ENCODE measurements at regions not wholly inside any gene's neighbourhood (a gene's known extent, or its start where the extent isn't known, plus 50 kb on each side); places are given as distances from the start of the nearest gene placed in this dataset.
"Not testable (repeated sequence)": the region's sequence is repeated elsewhere in the genome, so short reads cannot be mapped to it uniquely, and the experiment has no call there.

GRCh38 chr16:85281181-85281580, 168.9 kb upstream of the CIBAR2 start:
- DNase-seq (ENCODE audit: low read depth in 1 of 2, low spot score in 1 of 2): no peak

DNA sequence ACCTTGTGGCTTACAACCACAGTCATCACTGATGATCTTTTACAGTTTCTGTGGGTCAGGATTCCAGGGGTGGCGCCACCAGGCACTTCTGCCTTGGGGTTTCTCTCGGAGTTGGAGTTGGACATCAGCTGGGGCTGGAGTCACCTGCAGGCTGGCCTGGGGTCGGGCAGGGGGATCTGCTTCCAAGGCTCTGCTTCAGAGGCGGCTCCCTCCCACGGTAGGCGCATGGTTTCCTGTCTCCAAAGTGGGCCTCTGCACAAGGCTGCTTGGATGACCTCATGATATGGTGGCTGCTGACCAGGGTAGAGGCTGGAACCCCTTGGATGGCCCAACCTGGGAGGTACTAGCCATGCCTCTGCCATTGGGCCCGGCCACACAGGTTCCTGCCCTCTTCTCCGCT, 170.6 kb upstream of the CIBAR2 start:
- in situ Hi-C loops (cut with HindIII; ENCODE audit: low pct_unique_long_range_greater_than_20kb, low sequenced_read_pairs): no loop called here
- no peak for DNase-seq (ENCODE audit: low read depth in 1 of 2, low spot score in 1 of 2)

More at GRCh38 chr16:85281181-85281580, 168.9 kb upstream of the CIBAR2 start:
- no peak for TF ChIP-seq JUND (IDR thresholded peaks at IDR 0.05; ENCODE audit: low read depth)
- in situ Hi-C loops (cut with HindIII; ENCODE audit: low pct_unique_long_range_greater_than_20kb, low sequenced_read_pairs): no loop called here

DNA sequence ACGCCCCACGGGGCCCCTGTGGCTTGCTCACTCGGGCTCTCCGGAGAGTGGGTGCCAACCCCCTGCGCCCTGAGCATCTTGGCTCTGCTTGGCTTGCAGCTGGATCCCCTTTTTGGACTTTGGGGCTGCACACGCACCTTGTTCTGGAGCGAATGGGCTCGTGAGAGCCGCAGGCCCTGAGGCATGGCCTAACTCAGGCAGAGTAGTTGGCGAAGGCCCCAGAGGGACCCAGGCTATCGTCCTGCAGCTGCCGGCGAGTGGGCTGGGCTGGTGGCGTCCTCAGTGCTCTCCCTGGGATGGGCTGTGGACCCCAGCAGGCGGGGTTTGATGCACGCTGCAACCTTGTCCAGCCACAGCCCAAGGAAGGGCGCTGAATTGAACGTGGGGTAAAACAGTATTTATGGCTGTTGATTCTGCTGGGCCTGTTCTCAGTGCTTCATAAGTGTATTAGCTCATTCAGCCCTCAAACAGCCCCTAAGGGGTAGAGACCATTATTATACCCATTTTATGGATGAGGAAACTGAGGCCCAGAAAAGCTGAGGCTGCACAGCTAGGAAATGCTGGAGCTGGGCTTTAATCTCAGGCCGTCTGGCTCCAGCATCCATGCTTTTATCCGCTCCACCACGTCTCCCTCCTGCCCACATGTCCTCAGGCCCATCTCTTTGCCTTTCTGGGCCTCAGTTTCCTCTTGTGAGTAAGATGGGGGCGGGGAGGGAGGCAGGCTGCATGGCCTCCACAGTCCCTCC, 171.2 kb upstream of the CIBAR2 start:
- DNase-seq (ENCODE audit: low read depth in 1 of 2, low spot score in 1 of 2): no peak
- TF ChIP-seq JUND (IDR thresholded peaks at IDR 0.05; ENCODE audit: low read depth): no peak
- in situ Hi-C loops (cut with HindIII; ENCODE audit: low pct_unique_long_range_greater_than_20kb, low sequenced_read_pairs): no loop called here

More for the DNA sequence above, 170.6 kb upstream of the CIBAR2 start:
- no peak for TF ChIP-seq JUND (IDR thresholded peaks at IDR 0.05; ENCODE audit: low read depth)

GRCh38 chr16:85284141-85284817, 172.0 kb upstream of the CIBAR2 start:
- DNase-seq (ENCODE audit: low read depth in 1 of 2, low spot score in 1 of 2): no peak
- in situ Hi-C loops (cut with HindIII; ENCODE audit: low pct_unique_long_range_greater_than_20kb, low sequenced_read_pairs): no loop called here

DNA sequence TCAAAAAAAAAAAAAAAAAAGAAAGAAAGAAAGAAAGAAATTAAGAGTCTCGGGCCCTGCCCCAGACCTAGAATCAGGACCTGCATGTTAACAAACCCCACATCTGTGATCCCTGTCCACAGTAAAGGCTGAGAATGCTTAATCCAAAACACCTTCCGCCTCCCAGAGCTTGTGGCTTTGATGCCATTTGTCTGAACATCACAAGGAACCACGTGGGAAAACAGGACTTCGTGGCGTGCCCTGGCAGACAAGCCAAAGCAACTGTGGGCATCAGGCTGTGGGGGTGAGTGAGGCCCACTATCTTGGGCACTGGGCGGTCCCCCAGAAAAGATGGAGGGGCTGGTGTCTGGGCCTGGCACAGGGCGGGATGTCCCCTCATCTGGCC, 173.4 kb upstream of the CIBAR2 start:
- TF ChIP-seq JUND (IDR thresholded peaks at IDR 0.05; ENCODE audit: low read depth): no peak
- no peak for DNase-seq (ENCODE audit: low read depth in 1 of 2, low spot score in 1 of 2)
- in situ Hi-C loops (cut with HindIII; ENCODE audit: low pct_unique_long_range_greater_than_20kb, low sequenced_read_pairs): no loop called here

More at GRCh38 chr16:85284141-85284817, 172.0 kb upstream of the CIBAR2 start:
- TF ChIP-seq JUND (IDR thresholded peaks at IDR 0.05; ENCODE audit: low read depth): no peak

GRCh38 chr16:85286066-85286831, 174.0 kb upstream of the CIBAR2 start:
- DNase-seq (ENCODE audit: low read depth in 1 of 2, low spot score in 1 of 2): no peak
- in situ Hi-C loops (cut with HindIII; ENCODE audit: low pct_unique_long_range_greater_than_20kb, low sequenced_read_pairs): no loop called here
- TF ChIP-seq JUND (IDR thresholded peaks at IDR 0.05; ENCODE audit: low read depth): no peak

DNA sequence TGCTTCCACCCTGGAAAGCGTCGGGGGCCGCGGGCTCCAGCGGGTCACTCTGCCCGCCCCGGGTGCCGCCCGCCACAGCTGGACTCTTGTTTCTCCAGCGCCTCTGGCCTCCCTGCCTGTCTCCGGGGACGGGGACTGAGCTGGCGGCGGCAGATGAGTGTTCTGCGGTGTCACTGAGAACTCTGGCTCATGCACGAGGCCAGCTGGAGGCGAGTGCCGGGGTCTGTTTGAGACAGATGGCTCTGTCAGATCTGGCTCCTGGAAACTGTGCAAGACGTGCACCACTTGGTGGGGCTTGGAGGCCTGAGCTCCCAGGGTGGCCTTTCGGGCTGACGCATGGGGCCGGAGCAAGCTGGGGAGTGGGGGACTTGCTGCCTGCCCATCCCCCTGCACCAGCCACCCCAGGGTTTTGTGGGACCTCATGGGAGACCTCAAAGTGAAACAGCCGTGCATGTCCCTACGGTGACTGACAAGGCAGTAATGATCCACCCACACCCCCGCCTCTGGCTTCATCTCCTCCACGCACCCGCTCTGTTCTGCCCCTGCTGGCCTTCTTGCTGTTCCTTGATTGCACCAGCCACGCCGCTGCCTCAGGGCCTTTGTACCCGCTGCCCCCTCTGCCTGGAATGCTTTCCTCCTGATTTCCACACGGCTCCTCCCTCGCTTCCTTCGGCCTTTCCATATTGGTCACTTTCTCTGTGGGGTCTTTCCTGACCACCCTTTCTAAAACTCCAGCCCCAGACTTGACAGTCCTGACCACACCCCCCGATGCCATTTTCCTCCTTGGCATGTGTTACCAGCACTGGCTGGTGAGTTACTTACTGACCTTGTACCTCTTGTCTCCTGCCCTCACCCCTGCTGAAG, 174.9 kb upstream of the CIBAR2 start:
- in situ Hi-C loops (cut with HindIII; ENCODE audit: low pct_unique_long_range_greater_than_20kb, low sequenced_read_pairs): no loop called here
- no peak for TF ChIP-seq JUND (IDR thresholded peaks at IDR 0.05; ENCODE audit: low read depth)
- DNase-seq (ENCODE audit: low read depth in 1 of 2, low spot score in 1 of 2): no peak

DNA sequence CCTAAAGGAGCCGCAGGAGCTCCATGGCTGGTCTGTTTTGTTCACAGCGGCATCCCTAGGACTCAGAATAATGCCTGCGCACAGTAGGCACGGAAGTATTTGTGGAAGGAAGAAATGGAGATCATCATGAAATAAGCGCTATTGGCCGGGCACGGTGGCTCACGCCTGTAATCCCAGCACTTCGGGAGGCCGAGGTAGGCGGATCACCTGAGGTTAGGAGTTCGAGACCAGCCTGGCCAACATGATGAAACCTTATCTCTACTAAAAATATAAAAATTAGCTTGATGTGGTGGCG, 175.5 kb upstream of the CIBAR2 start:
- in situ Hi-C loops (cut with HindIII; ENCODE audit: low pct_unique_long_range_greater_than_20kb, low sequenced_read_pairs): not testable (repeated sequence)

DNA sequence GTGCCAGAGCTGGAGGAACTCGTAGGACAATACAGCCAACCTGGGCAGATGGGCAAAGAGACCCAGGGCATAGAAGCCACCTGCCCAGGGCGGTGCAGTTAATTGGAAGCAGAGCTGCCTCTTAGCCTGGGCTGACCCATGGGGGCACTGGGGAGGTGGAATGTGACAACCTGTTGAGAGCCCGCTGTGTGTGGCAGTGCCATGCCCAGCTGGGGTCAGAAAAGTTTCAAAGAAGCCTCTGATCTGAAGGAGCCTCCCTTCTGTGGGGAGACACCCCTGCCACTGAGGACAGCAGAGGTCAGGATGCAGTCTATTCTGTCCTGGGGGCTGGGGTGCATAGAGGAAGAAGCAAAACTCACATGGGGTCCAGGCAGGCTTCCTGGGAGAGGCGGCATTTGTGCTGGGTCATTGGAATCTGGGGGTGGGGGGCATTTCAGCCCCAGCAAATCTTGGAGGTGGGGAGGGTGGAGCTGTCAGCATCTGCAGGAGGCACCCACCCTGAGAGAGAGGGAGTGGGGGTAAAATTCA, 176.1 kb upstream of the CIBAR2 start:
- in situ Hi-C loops (cut with HindIII; ENCODE audit: low pct_unique_long_range_greater_than_20kb, low sequenced_read_pairs): no loop called here
- TF ChIP-seq JUND (IDR thresholded peaks at IDR 0.05; ENCODE audit: low read depth): no peak
- DNase-seq (ENCODE audit: low read depth in 1 of 2, low spot score in 1 of 2): peak in 1 of 2 experiments; percentile 46

More for the DNA sequence above, 175.5 kb upstream of the CIBAR2 start:
- DNase-seq (ENCODE audit: low read depth in 1 of 2, low spot score in 1 of 2): not testable (repeated sequence)

DNA sequence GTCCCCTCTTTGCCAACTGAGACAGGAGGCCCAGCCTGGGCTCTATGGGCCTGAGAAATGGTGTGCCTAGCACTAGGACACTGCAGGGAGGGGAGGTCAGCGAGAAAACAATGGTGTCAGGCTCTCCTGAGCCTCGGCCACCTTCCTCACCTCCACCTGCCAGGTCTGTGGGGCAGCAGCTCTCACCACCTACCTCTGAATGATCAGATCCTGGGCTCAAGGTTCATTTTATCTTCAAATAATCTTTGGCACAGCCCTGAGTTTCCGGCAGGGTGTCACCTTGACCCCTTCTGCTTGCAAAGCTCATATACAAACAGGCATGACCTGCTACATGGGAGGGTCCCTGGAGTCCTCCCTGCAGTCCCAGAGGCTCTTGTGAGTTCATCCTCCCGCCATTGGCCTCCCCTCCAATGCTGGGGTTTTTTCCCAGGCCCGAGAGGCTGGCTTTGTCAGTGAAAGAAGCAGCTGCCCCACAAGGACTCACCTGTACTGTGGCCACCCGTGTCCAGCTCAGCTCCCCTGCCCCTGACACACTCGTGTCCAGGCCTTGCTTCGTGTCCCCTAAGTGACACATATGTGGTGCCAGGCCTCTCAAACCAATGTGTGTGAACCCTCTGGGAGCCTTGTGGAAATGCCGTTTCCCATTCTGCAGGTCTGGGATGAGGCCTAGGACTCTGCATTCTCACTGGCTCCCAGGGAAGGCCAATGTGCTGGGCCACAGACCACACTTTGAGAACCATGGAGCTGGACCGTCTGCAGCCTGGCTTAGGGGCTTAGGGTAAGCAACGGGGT, 176.8 kb upstream of the CIBAR2 start:
- TF ChIP-seq JUND (IDR thresholded peaks at IDR 0.05; ENCODE audit: low read depth): no peak
- in situ Hi-C loops (cut with HindIII; ENCODE audit: low pct_unique_long_range_greater_than_20kb, low sequenced_read_pairs): no loop called here
- DNase-seq (ENCODE audit: low read depth in 1 of 2, low spot score in 1 of 2): peak in 1 of 2 experiments; percentile 92

Data from T47D (cell line).